ENCODE measurements at regions not wholly inside any gene's neighbourhood (a gene's known extent, or its start where the extent isn't known, plus 50 kb on each side); places are given as distances from the start of the nearest gene placed in this dataset.
A peak's percentile ranks its signal among the peaks of the same experiment; 100 is the strongest.

DNA sequence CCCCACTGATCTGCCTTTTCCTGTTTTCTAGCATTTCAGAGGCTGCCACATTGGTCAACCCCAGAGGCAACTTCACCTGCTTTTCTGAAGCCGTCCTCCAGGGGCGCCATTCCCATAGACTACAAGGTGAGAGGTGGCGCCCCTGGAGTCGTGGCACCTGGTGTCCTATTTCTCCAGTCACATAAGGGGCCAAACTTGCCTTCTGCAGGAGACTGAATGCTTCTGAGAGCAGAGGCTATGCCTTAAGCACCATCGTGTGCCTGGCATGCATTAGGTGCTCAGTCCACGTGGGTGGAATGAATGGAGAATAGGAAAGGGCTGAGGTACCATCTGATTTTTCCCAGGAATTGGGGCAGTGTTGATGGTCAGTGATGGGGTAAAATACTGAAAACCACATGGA, 164.8 kb downstream of the HAPSTR1 start:
- no peak for DNase-seq

DNA sequence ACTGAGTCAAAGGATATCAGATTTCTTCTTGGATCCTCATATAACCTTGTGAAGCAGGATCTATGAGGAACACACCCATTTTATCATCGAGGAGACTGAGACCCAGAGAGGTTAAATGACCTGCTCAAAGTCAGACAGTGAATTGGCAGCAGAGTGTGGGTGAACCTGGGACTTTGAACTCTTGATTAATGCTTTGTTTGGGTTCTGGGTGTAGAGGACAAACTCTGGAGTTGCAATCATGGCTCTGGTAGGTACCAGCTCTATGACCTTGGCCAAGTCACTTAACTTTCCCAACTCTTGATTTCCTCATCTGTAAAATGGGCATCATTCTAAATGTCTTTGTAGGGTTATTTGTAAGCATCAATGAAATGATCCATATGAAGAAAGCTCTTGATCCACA, 166.4 kb downstream of the HAPSTR1 start:
- no peak for DNase-seq

DNA sequence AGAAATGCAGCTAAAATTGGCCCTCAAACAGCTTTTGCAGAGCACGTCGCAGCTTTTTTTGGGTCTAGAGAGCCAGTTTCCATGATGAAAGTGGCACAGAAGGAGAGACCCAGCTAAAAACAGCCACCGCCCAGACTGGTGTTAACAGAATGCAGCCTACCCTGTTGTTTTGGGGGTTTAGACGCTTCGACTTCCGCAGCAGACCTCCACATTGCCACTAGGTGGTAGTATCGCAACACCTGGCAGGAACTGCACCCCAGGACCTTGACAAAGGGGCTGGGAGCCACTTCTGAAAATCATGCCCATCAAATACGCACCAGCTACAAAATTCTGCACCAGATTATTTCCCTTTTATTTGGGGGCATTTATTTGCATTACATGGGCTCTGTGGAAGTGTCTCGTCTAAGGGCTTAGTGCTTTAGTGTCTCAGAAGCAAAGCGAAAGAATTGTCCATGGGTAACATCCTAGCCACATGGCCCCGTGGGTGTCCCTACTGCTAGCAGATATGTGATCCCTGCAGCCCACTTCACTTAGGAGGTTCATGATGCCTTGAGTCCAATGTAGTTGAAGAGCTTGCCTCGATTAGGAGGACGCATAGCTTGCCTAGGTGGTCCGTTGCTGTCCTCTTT, 167.1 kb downstream of the HAPSTR1 start:
- DNase-seq = no peak

DNA sequence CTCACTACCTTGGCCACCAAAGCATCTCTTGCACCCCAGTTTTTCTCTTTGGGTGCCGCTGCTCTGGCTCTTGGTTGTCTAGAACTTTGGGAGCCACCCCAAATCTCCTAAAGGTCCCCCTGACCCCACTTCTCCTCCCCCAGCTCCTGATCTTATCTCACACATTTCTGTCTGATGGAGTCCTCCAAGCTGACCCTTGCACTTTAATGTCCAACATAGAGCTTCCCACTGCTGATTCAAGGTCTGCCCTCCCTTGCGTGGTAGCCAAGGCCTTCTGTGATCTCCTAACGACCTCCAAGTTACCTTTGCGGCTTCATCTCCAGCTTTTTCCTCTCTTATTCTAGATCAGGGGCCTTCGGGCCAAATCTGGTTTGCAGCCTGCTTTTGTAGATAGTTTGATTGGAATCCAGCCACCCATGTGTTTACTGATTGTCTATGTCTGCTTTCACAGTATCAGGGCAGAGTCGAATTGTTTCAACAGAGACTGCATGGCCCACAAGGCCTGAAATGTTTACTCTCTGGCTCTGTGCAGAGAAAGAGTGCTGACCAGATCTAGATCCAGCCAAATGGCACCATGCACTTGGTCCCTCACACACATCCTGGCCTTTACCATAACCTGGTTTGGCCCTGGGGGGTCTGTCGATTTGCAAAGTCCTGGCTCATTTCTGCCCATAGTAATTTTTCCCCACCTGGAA, 168.6 kb downstream of the HAPSTR1 start:
- DNase-seq = no peak

DNA sequence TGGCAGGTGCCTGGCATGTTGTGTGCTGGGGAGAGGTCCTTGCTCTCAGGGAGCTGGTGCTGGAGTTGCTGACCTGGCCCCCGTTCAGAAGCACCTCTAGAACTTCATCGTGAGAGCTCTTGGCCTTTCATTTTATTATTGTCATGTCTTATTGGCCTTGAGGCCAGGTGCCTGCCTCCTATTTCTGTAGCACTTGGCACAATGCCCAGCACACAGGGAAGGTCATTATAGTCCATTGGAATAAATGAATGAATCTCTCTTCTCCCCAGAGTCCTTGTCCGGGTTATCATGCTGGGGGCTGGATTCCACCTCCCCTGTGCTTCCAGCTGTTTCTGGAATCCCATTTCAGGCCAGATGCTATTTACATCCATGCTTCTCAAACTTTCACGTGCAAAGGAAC, 169.2 kb downstream of the HAPSTR1 start:
- no peak for DNase-seq

DNA sequence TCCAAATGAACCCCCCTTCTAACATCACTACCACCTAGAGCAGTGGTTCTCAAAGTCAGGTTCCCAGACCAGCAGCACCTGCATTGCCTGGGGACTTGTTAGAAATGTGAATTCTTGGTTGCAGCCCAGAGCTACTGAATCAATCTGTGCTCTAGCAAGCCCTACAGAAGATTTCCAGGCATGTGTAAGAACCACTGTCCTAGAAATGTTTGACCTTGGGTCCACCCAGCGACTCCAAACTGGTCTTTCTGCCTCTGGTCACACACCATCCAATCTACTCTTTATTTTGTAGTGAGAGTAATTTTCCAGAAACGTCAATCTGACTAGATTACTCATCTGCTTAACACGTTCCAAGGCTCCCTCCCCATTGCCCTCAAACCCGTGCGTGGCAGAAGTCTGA, 169.9 kb downstream of the HAPSTR1 start:
- DNase-seq = no peak

DNA sequence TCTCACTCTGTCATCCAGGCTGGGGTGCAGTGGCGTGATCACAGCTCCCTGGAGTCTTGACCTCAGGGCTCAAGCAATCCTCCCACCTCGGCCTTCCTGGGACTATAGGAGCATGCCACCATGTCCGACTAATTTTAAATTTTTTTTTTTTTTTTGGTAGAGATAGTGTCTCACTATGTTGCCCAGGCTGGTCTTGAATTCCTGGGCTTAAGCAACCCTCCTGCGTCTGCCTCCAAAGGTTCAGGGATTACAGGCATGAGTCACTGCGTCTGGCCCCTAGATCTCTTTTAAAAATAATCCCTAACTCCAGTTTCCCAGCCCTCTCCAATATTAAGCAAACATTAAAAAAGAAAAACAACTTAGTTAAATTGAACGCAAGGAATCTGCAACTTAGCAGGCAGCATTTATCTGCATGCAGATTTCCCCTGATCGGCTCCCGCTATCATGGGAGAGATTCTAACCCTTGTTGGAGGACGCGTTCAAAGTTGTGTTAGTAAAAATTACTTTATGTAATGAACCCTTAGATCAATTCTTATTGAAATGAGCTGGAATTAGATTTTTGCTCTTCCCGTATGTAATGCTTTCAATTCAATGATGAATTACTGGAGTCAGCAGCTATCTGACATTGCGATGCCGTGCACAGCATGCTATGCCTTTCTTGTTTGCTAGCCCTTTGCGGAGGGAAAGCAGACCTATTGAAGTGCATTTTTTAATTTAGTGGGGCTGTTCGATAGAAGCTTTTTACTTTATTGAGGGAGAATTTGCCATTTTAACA, 171.7 kb downstream of the HAPSTR1 start:
- DNase-seq = no peak

DNA sequence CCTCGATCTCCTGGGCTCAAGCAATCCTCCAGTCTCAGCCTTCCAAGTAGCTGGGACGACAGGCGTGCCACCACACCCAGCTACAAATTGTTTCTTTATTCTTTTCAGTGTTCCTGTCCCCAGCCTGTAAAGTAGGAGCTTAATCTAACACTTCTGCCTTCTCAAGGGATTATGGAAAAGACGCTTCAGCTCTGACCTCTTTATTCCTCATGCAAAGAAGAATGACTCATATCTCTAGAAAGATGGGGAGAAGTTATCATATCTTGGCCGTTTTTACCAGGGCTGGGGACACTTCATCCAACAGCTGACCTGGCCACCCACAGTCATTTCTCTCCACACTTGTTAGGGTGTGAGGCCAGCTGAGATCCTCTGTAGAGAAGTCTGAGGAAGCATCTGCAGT, 172.6 kb downstream of the HAPSTR1 start:
- no peak for DNase-seq

DNA sequence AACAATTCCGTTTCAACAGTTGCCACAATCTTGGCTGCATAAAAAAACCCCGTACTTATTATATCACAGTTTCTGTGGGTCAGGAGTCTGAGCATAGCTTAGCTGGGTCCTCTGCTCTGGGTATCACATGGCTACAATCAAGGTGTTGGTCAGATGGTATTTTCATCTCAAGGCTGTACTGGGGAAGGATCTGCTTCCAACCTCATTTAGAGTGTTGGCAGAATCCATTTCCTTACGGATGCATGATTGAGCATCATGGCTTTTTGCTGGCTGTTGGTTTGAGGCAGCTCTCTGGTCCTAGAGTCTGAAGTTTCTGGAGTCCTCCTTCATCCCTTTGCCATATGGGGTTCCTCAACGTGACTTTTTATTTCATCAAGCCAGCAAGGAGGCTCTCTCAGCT, 177.0 kb downstream of the HAPSTR1 start:
- DNase-seq = no peak

DNA sequence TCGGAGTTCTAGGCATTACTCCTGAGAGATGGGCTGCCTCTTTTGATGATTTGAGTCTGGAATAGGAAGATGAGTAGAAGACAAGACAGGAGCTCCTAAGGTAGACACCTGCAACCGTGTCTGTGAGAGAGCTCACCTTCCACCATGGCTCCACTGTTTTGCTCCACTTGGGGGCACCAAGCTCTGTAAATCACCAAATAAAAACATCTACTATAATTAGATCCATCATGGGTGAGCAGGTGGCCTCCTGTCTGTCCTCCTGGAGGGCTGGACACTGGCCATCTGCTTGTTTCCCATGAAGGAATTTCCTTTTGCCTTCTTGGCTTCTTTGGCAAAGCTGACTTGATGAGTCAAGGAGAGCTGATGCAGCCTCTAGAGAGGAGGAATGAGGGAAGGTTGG, 179.0 kb downstream of the HAPSTR1 start:
- no peak for DNase-seq

DNA sequence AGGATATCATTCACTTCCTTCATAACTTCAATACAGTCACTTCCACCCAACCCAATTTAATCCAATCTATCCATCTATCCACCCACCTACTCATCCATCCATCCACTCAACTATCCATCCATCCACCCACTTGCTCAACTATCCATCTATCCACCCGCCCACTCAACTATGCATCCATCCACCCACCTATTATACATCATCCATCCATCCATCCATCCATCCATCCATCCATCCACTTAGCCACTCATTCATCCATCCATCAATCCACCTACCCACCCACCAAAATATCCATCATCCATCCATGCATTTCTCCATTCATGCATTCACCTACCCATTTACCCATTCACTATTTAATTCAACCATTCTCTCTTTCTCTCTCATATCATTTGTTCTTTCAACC, 179.5 kb downstream of the HAPSTR1 start:
- DNase-seq = no peak

DNA sequence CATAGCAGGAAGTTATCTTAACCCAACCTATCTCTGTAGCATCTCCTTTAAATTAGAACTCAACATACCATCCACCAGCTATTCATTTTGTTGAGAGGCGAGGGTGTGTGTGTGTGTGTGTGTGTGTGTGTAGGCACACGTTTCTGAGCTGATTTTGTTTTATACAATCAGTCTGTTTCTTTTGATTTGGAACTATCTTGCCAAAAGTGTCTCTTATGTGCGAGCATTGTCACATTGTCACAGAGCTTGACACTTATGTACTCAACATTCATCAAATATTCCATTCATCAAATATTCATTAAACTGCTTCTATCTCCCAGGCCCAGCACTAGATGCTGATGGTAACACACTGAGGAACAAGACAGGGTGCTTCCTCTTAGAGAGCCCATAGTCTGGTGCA, 180.4 kb downstream of the HAPSTR1 start:
- no peak for DNase-seq

DNA sequence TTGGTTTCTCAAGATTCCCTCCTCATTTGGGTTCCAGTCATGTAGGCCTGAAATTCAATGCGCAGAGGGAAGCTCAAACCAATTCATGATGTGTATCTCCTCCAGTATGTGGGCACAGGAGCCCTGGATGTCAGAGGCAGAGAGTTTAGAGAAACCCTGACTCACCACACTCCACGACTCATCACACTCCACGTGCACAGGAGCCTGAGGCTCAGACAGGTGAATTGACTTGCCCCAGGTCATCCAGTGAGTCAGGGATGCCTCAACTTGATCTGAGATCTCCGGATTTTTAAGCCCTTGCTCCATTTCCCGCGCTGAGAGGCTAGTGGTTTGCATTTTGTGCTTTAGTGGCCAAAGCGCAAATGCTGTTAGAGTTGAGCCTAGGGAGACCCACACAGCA, 183.9 kb downstream of the HAPSTR1 start:
- no peak for DNase-seq

DNA sequence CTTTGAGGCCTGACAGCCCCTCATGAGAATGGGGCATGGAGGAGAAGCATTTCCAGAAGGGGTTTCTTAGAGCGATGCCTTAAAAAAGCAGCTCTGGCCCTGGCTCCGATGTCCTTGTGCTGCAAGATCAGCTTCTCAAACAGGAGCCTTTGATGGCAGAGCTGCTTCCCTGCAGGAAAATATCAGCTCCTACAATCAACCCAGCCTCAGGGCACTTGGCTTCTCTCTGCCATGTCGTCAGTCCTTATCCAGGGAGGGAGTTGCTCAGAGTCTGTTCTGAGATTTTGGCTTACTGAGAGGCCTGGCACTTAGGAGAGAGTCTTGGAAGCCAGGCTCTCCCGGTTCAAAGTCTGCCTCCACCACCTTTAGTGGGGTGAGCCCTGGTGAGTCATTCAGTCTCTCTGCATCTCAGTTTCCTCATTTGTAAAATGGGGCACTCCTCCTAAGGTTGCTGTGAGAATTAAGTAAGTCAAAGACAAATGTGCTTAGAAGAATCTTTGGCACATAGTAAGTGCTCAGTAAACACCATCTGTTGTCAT, 184.4 kb downstream of the HAPSTR1 start:
- no peak for DNase-seq

DNA sequence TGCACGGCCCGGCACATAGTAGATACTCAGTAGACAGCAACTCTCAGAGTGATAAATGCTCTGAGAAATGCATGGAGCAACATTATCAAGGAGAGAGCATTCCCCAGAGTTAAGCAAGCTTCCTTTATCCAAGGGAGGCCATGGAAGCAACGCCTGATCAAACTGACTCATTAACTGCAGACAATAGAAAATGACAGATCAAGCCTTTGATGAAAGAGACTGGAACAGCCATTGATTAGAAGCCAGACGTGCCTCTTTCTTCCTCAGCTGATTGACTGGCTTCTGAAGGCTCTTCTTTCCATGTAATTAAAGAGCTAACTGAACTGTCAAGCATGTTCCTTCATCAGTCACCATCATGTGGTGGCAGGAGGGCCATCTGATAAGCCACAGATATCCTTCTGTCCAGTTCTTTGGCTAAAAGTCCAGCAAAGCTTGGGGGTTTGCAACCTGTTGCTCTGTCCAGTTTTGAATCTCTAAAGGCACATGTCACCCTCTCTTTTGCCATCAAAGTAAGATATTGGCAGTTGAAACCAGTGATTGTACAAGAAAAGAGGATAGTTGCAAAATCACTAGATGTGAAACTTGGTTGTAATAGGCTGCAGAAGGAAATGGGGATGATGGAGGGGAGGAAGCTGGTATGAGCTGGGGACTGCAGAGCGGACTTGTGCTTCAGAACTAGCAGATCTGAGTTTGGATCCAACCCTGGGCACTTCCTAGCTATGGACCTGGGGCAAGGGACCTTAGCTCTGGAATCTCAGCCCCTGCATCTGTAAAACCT, 188.0 kb downstream of the HAPSTR1 start:
- no peak for DNase-seq

DNA sequence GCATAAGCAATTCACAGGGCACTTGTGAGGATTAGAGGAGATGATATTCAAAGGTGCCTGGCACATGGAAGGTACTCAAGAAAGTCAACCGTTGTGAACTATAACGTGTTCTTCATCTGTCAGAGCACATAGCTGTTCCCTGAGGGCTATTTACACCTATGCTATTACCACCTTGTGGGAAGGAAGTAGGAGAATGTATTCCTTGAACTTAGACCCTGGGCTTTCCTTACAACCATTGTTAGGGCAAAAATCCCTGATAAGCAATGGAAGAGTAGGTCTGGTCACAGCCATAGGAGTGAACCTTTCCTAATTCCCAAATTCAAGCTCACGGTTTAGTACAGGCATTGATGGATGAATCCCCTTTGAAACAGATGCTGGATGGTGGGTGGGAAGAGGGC, 188.6 kb downstream of the HAPSTR1 start:
- DNase-seq = no peak

DNA sequence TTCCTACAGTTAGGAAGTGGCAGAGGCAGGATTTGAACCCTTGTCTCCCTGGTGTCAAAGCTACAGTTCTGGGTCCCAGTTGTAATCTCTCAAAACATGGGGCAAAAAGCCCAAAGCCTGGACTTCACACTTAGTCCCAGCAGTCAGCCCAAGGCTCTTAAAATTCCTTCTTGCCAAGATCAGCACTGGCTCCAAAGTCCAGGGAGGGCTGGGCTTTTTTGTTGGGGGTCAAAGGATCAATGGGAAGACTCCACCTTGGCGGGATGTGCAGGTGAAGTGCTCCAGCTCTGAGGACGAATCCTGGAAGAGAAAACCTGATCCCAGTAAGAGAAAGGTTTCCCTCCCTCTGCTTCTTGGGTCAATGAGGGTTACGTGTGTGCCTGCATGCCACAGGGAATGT, 195.5 kb downstream of the HAPSTR1 start:
- DNase-seq = no peak

DNA sequence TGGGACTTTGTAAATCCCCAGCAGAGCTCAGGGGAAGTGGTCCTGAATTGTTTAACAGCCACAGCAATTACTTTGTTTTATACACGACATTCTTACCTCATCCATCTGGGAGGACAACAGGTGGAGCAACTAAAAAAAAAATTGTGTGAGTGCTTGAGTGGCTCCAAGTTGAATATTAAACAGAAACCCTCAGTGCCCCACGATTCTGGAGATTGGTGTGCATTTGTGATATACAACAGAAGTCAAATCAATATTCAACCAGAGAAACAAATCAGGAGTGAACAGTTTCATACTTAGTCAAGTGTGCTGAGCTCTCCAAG, 204.8 kb downstream of the HAPSTR1 start:
- DNase-seq = no peak

DNA sequence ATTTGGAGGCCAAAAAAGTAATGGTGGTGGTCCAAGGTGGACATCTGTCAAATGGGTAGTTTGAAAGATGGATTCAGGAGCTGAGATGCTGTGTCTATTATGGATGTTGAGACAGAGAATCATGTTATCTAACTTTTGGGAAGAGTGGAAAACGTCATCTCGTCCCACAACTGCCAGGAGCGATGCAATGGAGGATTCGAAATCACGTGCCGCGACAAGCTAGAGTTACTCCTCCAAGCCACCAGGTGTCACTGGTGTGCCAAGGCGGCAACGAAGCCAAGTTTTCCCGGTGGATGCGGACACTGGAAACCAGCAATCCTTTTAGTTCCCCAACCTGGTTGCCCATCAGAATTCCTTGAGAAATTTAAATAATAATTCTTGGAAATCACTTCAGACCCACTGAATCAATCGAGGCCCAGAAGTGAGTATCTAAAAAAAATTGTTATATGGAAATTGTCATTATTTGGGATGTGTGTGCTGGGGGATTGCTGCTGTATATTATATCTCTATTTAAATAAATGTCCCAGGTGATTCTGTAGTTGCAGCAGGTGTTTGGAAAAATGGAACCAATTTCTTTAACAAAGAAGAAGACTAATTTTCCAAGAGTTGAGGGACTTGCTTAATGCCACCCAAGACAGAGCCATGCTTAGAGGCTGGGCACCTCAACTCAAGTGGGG, 206.1 kb downstream of the HAPSTR1 start:
- peak; percentile 10 for DNase-seq

DNA sequence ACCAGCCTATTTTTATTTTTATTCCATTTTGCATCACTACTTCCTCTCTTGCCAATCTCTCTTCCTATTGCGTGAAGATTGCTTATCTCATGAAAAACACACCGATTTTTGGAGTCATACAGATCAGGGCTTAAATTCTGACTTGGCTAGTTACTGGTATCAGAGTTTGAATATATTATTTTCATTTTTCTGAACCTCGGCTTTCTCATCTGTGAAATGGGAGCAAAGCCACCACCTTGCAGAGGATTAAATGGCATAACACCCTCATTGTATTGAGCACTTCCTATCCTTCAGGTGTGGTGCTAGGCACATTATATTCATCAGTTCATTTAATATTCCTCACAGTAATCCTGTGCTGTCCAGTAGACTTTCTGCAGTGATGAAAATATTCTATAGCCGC, 208.8 kb downstream of the HAPSTR1 start:
- no peak for DNase-seq

DNA sequence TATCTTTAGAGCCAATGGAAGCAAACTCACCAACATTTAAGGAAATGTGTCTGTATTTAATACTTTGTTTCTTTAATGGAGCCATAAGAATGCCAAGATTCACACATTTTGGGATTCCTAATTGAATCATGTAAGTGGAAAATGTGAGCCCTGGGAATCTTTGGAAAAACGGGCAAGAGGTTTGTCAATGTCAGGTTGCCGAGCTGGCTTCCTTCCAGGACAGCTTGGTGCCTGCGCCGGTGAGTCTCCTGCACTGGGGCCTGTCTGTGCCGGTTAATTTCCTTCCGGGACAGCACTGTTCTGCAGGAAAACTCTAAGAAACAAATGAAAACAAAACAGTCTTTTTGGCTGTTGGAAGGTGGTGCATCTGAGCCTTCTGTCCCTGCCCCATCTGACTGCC, 210.6 kb downstream of the HAPSTR1 start:
- DNase-seq = no peak

DNA sequence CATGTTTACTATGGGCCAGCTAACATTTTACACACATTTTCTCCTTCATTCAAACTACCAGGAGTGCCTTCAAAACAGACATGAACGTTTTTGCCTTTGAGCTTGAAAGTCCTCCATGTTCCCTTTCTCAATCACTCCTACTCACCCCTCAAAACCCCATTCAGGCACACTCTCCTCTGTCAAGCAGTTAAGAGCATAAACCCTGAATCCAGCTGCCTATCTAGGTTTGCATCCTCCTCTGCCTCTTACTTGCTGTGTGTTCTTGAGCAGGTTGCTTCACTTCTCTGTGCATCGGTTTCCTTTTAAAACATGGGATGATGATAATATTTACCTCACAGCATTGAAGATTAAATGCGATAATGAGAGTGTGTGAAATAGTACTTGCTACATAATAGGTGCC, 215.3 kb downstream of the HAPSTR1 start:
- DNase-seq = no peak

DNA sequence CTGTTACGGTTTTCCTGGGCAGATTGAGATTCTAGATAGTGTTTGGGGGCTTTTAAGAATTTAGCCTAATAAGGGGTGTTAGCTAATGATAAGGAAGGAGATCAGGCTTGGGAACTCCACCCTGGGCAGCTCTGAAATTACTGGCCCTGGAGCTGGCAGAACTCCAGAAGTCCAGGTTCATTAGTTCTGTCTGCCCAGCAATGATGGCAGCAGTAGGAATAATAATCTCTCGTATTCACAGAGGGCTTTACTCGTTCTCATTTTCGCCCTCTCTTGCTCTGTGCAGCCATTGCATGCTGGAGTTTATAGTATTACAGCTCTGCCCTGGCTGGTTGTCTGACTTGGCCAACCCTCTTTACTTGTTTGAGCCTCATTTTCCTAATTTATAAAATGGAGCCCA, 216.0 kb downstream of the HAPSTR1 start:
- DNase-seq = no peak
